ENCODE measurements at regions not wholly inside any gene's neighbourhood (a gene's known extent, or its start where the extent isn't known, plus 50 kb on each side); places are given as distances from the start of the nearest gene placed in this dataset.

GRCh38 chr4:112076919-112077608 lies 68.2 kb upstream of the FAM241A start:
- TF ChIP-seq USF2 (IDR thresholded peaks at IDR 0.05; ENCODE audit: low read depth, low read length) (no peak), CTCF (conservative IDR thresholded peaks at IDR 0.05; ENCODE audit: low read depth, low read length) (no peak), MAZ (IDR thresholded peaks at IDR 0.05; ENCODE audit: borderline replicate concordance, low read depth, low read length) (no peak), POLR2A (IDR thresholded peaks at IDR 0.05; ENCODE audit: low read depth, low read length) (no peak), RAD21 (IDR thresholded peaks at IDR 0.05; ENCODE audit: low read length) (no peak), CEBPB (IDR thresholded peaks at IDR 0.05; ENCODE audit: low read depth, low read length) (no peak), ELK1 (IDR thresholded peaks at IDR 0.05; ENCODE audit: borderline replicate concordance, low read depth, low read length) (no peak), SMC3 (IDR thresholded peaks at IDR 0.05; ENCODE audit: low read depth, low read length) (no peak), NFE2L2 (IDR thresholded peaks at IDR 0.05; ENCODE audit: low read depth, low read length) (no peak), MXI1 (IDR thresholded peaks at IDR 0.05; ENCODE audit: borderline replicate concordance, low read depth, low read length) (no peak), RCOR1 (IDR thresholded peaks at IDR 0.05; ENCODE audit: insufficient replicate concordance, low read length) (no peak), RFX5 (IDR thresholded peaks at IDR 0.05; ENCODE audit: low read depth, low read length) (no peak), MAFK (IDR thresholded peaks at IDR 0.05; ENCODE audit: low read depth, low read length) (no peak)

Data from IMR-90 (cell line).